NCI-H146 treated with DMSO at 0.1 percent for 48 hours (cell line): ENCODE measurements at regions not wholly inside any gene's neighbourhood (a gene's known extent, or its start where the extent isn't known, plus 50 kb on each side); places are given as distances from the start of the nearest gene placed in this dataset.
"Not testable (repeated sequence)": the region's sequence is repeated elsewhere in the genome, so short reads cannot be mapped to it uniquely, and the experiment has no call there.

Experiments used
- DNase-seq: peaks from one replicate; lab custom pipeline; 2025; ENCODE audit not compliant: unreplicated experiment; lab: John Stamatoyannopoulos, UW

GRCh38 chr22:49006207-49007012, 821.3 kb downstream of the BRD1 start:
- DNase-seq = no peak

GRCh38 chr22:49005557-49005956, 822.1 kb downstream of the BRD1 start:
- DNase-seq = no peak

GRCh38 chr22:49004484-49005399, 822.9 kb downstream of the BRD1 start:
- DNase-seq = no peak

- DNase-seq = not testable (repeated sequence)
These were observed 830.1 kb downstream of the BRD1 start for GRCh38 chr22:48997605-48998004.

- no peak for DNase-seq
These were observed 834.0 kb downstream of the BRD1 start for GRCh38 chr22:48993655-48994054.

- no peak for DNase-seq
These were observed 843.0 kb downstream of the BRD1 start for GRCh38 chr22:48984639-48985038.

GRCh38 chr22:48982321-48982905, 845.3 kb downstream of the BRD1 start:
- DNase-seq = no peak

- no peak for DNase-seq
These were observed 846.2 kb downstream of the BRD1 start for GRCh38 chr22:48981371-48982061.

- DNase-seq = no peak
These were observed 846.8 kb downstream of the BRD1 start for GRCh38 chr22:48980918-48981317.

GRCh38 chr22:48980409-48980808, 847.3 kb downstream of the BRD1 start:
- no peak for DNase-seq

GRCh38 chr22:48979482-48979881, 848.2 kb downstream of the BRD1 start:
- DNase-seq = peak; percentile 13

- no peak for DNase-seq
These were observed 850.8 kb downstream of the BRD1 start for GRCh38 chr22:48976556-48977535.

GRCh38 chr22:48975886-48976285, 851.8 kb downstream of the BRD1 start:
- DNase-seq = no peak

- DNase-seq = no peak
These were observed 852.3 kb downstream of the BRD1 start for GRCh38 chr22:48975316-48975741.

- no peak for DNase-seq
These were observed 853.0 kb downstream of the BRD1 start for GRCh38 chr22:48974443-48975315.

- DNase-seq = no peak
These were observed 854.0 kb downstream of the BRD1 start for GRCh38 chr22:48973694-48974041.

GRCh38 chr22:48972979-48973693, 854.5 kb downstream of the BRD1 start:
- DNase-seq = no peak

- DNase-seq = peak; percentile 32
These were observed 859.3 kb downstream of the BRD1 start for GRCh38 chr22:48968201-48968959.
